Stomach (tissue), 8 donors: ENCODE measurements at regions not wholly inside any gene's neighbourhood (a gene's known extent, or its start where the extent isn't known, plus 50 kb on each side); places are given as distances from the start of the nearest gene placed in this dataset.

Experiments used
- DNase-seq, 2 donors: peaks; one replicate each; pipeline versions ENCODE4 v3.0.0 to v3.0.0-alpha.2; 2013 to 2019
- H3K27ac ChIP-seq, 5 donors: fragments of 200-600 bp in 4 of 5; sonication (generic) in 4 of 5; one replicate each; pipeline ENCODE4 v1.5.1; 2013 to 2019; ENCODE audit warnings: mild to moderate bottlenecking in 1 of 5, moderate library complexity in 1 of 5
- H3K27me3 ChIP-seq, 3 donors: fragments of 200-600 bp; sonication (generic); one replicate each; pipeline ENCODE4 v1.5.1; 2017 to 2019; ENCODE audit warnings: mixed run types in 1 of 3
- H3K36me3 ChIP-seq, 4 donors: fragments of 200-600 bp; sonication (generic); 1 replicate in 3 of 4; 2 replicates in 1 of 4; pipeline ENCODE4 v1.5.1; 2016 to 2019
- H3K4me1 ChIP-seq, 4 donors: fragments of 200-600 bp; sonication (generic); one replicate each; pipeline ENCODE4 v1.5.1; 2016 to 2019
- H3K4me3 ChIP-seq, 4 donors: fragments of 200-600 bp; sonication (generic) in 3 of 4; one replicate each; pipeline ENCODE4 v1.5.1; 2016 to 2019; ENCODE audit warnings: mild to moderate bottlenecking in 1 of 4
- H3K9me3 ChIP-seq, 4 donors: fragments of 200-600 bp; sonication (generic); one replicate each; pipeline ENCODE4 v1.5.1; 2016 to 2019
- CTCF ChIP-seq, 7 experiments: fragments of 450-650 bp in 4 of 7; fragments of 200-600 bp in 3 of 7; sonication (generic) in 3 of 7; IDR thresholded peaks; one replicate each; pipeline ENCODE4 v1.5.1; 2016 to 2019; ENCODE audit warnings: antibody characterized with exemption in 7 of 7, control low read depth in 2 of 7, mild to moderate bottlenecking in 1 of 7
- EP300 ChIP-seq: sonication (generic); formaldehyde crosslinking; IDR thresholded peaks from one replicate; pipeline ENCODE4 v1.6.1; 2017; ENCODE audit warnings: antibody characterized with exemption
- POLR2A ChIP-seq, 4 donors: fragments of 450-650 bp; IDR thresholded peaks; one replicate each; pipeline ENCODE4 v1.6.1; 2016; ENCODE audit warnings: antibody characterized with exemption in 4 of 4, control low read depth in 2 of 4, mild to moderate bottlenecking in 1 of 4, moderate library complexity in 1 of 4
- POLR2AphosphoS5 ChIP-seq, 3 donors: sonication (generic); formaldehyde crosslinking; IDR thresholded peaks; one replicate each; pipeline ENCODE4 v1.6.1; 2016; ENCODE audit warnings: antibody characterized with exemption in 3 of 3
- WGBS, 5 donors: extraction: QIAGEN DNeasy Blood & Tissue Kit in 3 of 5; methylation state at CpG; one replicate each; pipeline versions ENCODE4 v1.1.5 to v1.1.7; 2013 to 2018; 5-methylcytosine and 5-hydroxymethylcytosine counted together
- intact Hi-C: fragments of 100-400 bp; cut with DNase I; formaldehyde crosslinking; loops from one replicate; pipeline ENCODE4 v1.15.1; 2023; ENCODE audit warnings: low total_unique reads
- donor health status: healthy with polysubstance abuse.
- donor health status: Bipolar disorder and iron deficiency.
- donor health status: healthy.

GRCh38 chr5:28766565-28767158 is 1728.3 kb upstream of the CDH9 start:
- Histone ChIP-seq H3K27me3 (no peaks in the 10 kb centered on the region), H3K36me3 (no peaks in the 10 kb centered on the region), H3K4me1 (no peaks in the 10 kb centered on the region), H3K9me3 (no peaks in the 10 kb centered on the region), H3K27ac (no peak overlapping the region), H3K4me3 (no peak overlapping the region)
- intact Hi-C loops = no loop called here
- DNase-seq = peak in 1 of 2 donors; percentile 77
- no peak for TF ChIP-seq POLR2AphosphoS5 (IDR thresholded peaks at IDR 0.05)
- no peak for TF ChIP-seq POLR2A (IDR thresholded peaks at IDR 0.05)
- no peak for TF ChIP-seq EP300
- no peak for TF ChIP-seq CTCF (IDR thresholded peaks at IDR 0.05)
- 15 to 20% (median 18%) methylated on average over 2 of the region's 2 CpGs for WGBS, 5 donors

GRCh38 chr5:28751396-28751795 is 1713.0 kb upstream of the CDH9 start:
- no peaks in the 10 kb centered on the region for H3K9me3 ChIP-seq
- intact Hi-C loops = no loop called here
- H3K27ac ChIP-seq = no peak overlapping the region
- no peak for TF ChIP-seq EP300
- TF ChIP-seq POLR2AphosphoS5 (IDR thresholded peaks at IDR 0.05) = no peak
- no peak for TF ChIP-seq CTCF (IDR thresholded peaks at IDR 0.05)
- TF ChIP-seq POLR2A (IDR thresholded peaks at IDR 0.05) = no peak
- no peaks in the 10 kb centered on the region for H3K4me1 ChIP-seq
- DNase-seq = no peak
- 34 to 52% (median 48%) methylated on average over 4 of the region's 4 CpGs for WGBS, 5 donors
- no peak overlapping the region for H3K4me3 ChIP-seq
- H3K36me3 ChIP-seq = no peaks in the 10 kb centered on the region
- no peaks in the 10 kb centered on the region for H3K27me3 ChIP-seq

GRCh38 chr5:28750251-28750650 is 1711.9 kb upstream of the CDH9 start:
- H3K4me1 ChIP-seq = no peaks in the 10 kb centered on the region
- intact Hi-C loops = no loop called here
- no peak overlapping the region for H3K27ac ChIP-seq
- no peaks in the 10 kb centered on the region for H3K36me3 ChIP-seq
- no peak overlapping the region for H3K4me3 ChIP-seq
- no peaks in the 10 kb centered on the region for H3K9me3 ChIP-seq
- no peaks in the 10 kb centered on the region for H3K27me3 ChIP-seq
- no peak for TF ChIP-seq POLR2A (IDR thresholded peaks at IDR 0.05)
- TF ChIP-seq CTCF (IDR thresholded peaks at IDR 0.05) = no peak
- TF ChIP-seq POLR2AphosphoS5 (IDR thresholded peaks at IDR 0.05) = no peak
- no peak for TF ChIP-seq EP300
- DNase-seq = no peak

GRCh38 chr5:28748446-28748845 is 1710.1 kb upstream of the CDH9 start:
- Histone ChIP-seq H3K4me3 (no peak overlapping the region), H3K4me1 (no peaks in the 10 kb centered on the region), H3K36me3 (no peaks in the 10 kb centered on the region), H3K27me3 (no peaks in the 10 kb centered on the region), H3K27ac (no peak overlapping the region), H3K9me3 (no peaks in the 10 kb centered on the region)
- WGBS, 5 donors = 34 to 56% (median 49%) methylated on average over 6 to 7 of the region's 7 CpGs
- intact Hi-C loops = no loop called here
- TF ChIP-seq EP300 (no peak), CTCF (IDR thresholded peaks at IDR 0.05) (no peak), POLR2AphosphoS5 (IDR thresholded peaks at IDR 0.05) (no peak), POLR2A (IDR thresholded peaks at IDR 0.05) (no peak)
- no peak for DNase-seq
